HG03196 (cell line): ENCODE measurements at regions not wholly inside any gene's neighbourhood (a gene's known extent, or its start where the extent isn't known, plus 50 kb on each side); places are given as distances from the start of the nearest gene placed in this dataset.

Experiments
- ATAC-seq: cut with Tn5 transposase; IDR thresholded peaks from one replicate; pipeline ENCODE4 v1.9.1; 2021; ENCODE audit not compliant: unreplicated experiment

DNA sequence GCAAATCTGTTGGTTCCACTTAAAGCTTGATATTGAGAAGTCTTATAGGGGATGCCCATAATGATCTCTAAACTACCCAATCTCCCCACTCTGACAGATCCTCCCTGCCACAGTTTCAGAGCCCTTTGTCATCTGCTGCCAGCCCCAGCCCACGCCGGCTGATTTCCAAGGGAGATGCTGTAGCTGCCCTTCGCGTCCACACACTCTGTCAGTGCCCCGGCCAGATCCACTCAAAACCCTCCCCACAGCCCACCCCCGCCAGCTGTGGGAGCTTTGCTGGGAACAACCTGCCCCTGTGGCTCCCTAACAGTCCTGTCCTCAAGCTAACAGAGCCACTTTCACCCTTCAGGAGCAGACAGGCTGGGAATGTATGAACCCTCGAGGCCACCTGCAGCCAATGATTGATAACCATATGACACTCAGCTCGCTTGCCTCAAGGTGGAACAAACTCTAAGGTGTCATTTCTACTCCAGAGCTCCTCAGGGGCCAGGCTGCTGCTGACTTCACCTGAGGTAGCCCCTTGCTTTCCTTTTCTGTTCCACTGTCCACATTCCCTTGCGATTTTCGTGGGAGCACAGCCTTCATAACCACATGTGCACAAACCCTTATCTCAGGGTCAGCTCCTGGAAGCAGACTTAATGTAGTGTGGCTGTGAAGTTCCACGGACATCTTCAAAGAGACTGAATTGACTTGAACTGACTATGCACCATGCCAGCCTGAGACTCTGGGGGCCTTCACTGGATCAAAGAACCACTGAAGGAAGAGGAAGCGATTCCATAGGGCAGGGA, 92.6 kb upstream of the LGALSL start:
- ATAC-seq: no peak

- no peak for ATAC-seq
These were observed 91.4 kb upstream of the LGALSL start for GRCh38 chr2:64362562-64363026.

DNA sequence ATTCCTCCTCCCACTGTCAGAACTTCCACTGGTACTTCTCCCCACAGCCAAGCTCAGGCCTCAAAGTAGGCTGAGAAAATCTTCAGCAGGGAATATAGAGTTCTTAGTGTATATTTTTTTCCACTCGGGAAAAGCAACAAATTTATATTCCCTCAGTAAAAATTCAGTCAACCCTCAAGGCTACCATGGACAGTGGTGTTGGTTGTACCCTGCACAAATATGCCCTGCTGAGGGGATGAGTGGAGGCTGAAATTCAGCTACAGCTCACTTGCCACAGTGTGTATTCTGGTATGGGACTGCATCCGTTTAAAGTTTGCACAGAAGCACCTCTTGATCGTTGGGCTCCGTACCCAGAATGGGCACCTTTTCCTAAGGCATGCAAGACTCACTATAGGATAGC, 90.8 kb upstream of the LGALSL start:
- ATAC-seq: no peak

DNA sequence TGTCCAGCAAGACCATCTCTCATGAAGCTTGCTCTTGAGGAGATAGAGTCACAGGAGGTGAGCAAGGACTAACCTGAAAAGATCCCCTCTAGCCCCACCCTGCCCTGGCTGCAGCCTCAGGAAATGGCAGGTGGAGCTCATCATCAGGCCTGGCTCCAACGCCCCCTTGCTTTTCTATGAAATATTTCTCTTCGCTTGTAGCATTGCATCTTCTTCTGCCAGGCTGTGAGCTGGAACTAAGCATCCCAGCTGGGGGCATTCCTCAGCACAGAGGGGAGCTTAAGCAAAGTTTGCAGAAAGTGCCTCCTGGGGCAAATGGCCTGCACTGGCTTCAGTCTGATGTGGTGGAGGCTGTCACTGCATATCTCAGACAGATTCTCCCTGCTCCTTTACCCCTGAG, 90.1 kb upstream of the LGALSL start:
- no peak for ATAC-seq

DNA sequence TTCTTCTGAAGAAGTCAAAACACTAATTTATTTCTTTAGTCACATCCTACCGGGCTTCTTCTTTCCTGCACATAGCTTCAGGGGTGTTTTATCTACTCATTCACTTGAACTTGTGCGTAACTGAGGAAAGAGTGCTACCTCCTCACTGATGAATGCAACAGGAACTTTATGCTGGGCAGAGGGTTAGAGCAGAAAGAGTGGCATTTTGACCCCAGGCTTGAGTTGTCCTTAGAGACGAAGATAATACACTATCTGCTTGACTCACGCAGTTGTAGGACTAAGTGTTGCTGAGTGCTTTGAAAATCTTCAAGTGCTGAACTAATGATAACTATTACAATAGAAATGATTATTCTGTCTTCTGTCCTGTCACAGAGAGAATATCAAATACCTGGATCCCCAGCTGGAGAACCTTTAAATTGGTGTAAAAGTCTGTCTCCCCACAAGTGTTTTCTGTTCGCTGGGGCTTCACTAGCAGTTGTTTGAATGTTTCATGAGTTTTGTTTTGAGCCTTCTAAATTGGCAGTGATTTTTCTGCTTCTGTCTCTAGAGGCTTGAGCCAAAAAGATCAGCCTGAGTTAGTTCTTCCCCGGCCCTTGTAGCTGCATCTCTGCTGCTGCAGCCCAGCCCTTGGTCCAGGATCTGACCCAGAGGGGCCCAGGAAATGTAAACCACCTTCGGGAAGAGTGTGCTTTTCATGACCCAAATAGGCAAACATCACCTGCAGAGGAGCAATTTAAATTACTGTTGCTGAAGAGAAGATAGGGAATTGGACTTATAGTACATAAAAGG, 86.3 kb upstream of the LGALSL start:
- no peak for ATAC-seq

DNA sequence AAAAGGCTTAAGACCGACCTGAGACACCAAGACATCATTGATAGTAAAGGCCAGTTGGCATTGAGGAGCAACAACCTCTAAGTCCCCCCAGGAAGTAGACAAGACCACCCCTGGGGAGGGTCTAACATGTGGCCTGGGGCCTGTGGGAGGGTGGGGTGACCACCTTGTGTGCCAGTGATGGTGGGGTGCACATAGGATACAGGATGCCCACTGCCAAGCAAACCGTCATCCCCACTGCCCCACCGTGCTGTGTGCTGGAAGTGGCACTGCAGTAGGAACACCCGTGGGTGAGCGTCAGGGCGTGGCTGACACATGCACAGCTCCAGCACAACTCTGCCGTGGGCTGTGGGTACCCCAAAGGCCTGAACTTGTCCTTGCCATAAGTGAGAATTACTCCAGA, 84.3 kb upstream of the LGALSL start:
- no peak for ATAC-seq

- ATAC-seq: no peak
These were observed 82.2 kb upstream of the LGALSL start for GRCh38 chr2:64371727-64372126.

DNA sequence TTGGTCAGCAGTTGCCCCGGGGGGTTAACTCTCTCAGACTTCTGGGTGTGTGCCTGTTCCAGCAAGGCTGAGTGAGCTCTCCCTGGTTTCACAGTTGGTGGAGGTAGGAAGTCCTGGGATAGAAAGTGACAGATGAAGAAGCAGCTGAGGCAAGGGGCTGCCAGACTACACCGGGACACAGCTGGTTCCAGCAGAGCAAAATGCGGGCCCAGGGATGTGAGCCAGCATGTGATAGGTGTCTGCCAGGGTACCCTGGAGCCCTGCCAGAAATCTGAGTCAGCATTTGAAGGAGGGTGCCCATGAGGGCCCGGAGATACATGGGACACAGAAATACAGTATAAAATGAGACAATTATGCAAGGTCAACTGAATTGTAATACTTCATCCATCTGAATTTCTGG, 79.3 kb upstream of the LGALSL start:
- ATAC-seq: no peak

DNA sequence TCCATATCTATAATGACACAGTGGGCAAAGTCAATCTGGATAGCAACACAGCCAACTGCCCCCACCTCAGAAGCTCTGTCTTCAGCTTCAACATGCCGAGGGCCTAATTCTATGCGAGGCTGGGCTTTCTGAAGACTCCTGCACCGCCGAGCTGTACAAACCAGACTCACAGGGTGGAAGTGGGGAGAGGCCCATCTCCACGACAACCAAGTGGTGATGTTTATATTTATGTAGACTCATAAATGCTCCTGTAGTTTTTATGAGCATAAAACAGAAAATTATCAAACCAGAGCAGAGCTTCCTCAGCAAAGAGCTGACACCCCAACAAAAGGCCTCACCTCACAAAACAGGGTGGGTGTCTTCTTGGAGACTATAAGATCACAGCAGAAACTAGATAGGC, 77.0 kb upstream of the LGALSL start:
- no peak for ATAC-seq

- ATAC-seq: no peak
These were observed 74.8 kb upstream of the LGALSL start for GRCh38 chr2:64379186-64379585.

- ATAC-seq: no peak
These were observed 73.0 kb upstream of the LGALSL start for GRCh38 chr2:64380853-64381527.

- ATAC-seq: no peak
These were observed 70.9 kb upstream of the LGALSL start for GRCh38 chr2:64383016-64383591.

DNA sequence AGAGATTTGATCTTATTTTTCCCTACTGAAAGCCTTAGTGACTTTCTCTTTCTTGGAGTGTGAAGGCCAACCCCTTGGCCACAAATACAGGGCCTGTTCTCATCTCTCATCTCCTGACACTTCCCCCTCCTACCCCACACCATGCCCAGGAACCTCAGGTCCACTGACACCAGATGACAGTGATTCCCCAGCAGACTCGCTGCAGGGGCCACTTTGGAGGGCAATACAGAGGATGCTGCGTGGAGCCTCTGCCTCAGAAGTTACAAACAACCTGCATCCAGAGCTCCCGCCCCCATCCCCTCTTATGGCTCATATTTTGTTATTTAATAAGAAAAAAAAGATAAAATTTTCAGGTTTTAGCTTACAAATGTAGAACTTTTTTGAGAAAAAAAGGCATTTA, 70.1 kb upstream of the LGALSL start:
- no peak for ATAC-seq

DNA sequence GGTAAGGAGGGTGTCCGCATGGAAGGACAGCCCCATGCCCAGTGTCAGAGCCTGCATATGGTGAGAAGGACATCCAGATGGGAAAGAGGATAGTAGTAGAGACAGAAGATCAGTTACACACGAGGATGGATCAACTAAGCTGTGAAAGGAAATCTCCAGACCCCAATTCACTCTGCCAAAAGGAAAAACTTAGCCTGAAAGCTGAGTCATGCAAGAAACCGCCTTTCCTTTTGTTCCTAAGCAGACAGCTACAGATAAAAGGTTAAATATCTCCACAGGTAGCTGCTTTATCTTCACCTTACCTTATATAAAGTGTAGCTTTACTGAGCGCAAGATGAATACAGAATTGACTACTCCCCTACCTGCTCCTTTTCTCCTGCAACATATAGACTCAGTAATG, 67.3 kb upstream of the LGALSL start:
- no peak for ATAC-seq

DNA sequence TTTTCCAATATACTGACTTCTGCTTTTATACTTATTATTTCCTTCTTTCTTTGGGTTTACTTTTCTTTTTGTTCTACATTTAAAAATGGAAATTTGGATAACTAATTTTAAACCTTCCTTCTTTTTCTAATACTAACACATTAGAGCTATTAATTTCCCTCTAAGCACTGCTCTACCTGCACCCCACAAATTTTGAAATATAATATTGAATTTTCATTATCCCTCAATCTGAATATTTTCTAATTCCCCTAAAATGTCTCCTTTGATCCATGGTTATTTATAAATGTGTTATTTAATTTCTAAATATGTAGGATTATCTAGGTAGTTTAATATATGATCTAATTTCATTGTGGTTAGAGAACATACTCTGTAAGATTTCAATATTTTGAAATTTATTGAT, 63.4 kb upstream of the LGALSL start:
- no peak for ATAC-seq

GRCh38 chr2:64391424-64391823, 62.5 kb upstream of the LGALSL start:
- ATAC-seq: no peak

DNA sequence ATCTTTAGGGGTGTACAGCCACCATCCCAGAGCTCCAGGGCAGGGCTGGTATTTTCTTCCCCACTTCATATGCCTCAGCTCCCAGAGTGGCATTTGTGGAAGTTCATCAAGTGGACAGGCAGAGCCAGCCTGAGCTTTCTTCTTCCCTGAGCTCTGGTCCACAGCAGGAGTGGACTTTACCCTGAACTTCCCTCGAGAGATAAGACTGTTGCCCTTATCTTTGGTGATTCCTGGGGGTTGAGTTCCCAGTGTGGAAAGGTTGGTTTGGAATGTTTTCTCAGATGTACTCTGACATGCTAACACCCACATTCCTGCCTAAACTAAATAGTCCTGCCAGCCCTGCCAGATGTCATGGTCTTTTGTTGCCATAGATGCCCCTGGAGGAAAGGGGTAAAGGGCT, 62.0 kb upstream of the LGALSL start:
- ATAC-seq: no peak

GRCh38 chr2:64392529-64392928, 61.4 kb upstream of the LGALSL start:
- no peak for ATAC-seq

DNA sequence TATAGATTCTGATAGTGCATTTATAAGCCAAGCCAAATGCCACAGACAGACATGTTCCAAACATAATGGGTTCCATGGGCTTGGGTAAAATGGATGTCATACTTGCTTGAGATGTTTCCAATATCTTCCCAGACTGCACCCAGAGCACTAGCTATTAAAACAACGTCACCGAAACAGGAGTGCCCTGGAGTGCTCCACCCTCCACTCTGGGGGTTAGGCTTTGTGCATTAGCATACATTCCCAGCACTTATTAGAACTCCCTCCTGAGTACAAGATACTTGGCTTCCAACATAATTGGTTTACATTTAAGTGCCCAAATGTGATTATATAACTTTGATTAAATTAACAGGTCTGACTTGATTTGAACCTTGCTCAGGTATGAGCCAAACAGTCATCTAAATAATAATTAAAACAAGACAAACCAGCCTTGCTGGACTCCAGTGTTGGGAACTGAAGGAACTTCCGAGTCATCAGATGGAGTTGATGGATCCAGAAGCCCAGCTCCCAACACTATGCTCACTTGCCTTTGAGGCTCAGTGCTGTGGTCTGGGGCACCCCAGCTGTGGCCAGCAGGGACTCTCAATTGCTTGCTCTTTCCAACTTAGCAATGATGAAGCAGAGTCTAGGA, 60.5 kb upstream of the LGALSL start:
- no peak for ATAC-seq

DNA sequence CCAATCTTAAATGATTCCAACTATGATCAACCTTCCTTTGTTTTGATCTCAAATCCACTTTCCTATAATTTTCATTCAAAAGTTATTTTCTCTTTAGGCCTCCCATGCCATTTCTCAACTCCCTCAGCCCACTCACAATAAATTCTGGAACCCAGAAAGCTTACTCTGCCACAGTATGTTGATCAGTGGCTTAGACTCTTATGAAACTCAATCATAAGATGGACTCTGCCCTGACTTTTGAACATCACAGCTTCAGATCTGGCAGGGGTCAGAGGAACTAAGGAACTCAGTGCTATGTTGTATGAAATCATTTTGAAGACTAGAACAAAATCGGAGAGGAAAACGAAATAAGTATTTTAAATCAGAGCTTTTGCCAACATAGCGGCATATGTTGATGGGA, 59.8 kb upstream of the LGALSL start:
- ATAC-seq: no peak

DNA sequence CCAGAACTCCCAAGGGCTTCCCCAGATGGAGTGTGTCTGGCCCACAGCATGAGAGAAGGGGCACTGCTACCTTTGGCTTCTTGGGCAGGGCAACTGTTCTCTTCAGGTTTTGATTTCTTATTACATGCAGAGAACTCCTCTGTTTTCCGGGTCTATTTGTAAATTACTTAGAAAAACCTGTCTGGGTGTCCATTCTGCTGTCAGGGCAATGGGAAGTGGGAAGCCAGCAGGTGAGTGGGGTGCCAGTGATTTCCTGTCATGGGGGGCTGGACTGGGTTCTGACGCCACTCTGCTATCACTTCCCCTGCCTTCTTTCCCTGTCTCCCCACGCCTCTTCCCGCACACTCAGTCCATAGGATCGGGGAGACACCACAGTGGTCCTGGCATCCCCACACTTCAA, 58.0 kb upstream of the LGALSL start:
- ATAC-seq: no peak
